ENCODE measurements at regions not wholly inside any gene's neighbourhood (a gene's known extent, or its start where the extent isn't known, plus 50 kb on each side); places are given as distances from the start of the nearest gene placed in this dataset.

DNA sequence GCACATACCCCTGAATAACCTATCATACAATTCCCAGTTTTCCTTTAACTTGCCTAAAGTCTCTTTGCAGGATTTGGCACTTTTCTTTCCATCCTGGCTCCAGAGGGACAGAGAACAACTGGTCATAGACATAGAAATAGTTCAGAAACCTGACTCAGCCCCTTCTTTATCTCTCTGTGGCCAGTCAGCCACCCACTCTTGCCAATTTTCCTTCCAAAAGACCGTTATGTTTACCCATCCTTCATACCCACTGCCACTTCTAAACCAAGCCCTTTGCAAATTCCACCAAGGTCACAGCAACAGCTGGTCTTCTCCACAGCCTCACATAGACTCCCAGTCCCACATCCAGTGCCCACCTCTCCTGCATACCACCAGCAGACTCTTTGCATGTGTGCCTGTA lies 127.2 kb upstream of the FGGY start:
- TF ChIP-seq NFIX (CRISPR knock-in tag; IDR thresholded peaks at IDR 0.05; ENCODE audit: low read depth), result no peak
- TF ChIP-seq CREM (IDR thresholded peaks at IDR 0.05; ENCODE audit: low read depth), result no peak
- TF ChIP-seq, protein P1, sequence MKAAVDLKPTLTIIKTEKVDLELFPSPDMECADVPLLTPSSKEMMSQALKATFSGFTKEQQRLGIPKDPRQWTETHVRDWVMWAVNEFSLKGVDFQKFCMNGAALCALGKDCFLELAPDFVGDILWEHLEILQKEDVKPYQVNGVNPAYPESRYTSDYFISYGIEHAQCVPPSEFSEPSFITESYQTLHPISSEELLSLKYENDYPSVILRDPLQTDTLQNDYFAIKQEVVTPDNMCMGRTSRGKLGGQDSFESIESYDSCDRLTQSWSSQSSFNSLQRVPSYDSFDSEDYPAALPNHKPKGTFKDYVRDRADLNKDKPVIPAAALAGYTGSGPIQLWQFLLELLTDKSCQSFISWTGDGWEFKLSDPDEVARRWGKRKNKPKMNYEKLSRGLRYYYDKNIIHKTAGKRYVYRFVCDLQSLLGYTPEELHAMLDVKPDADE (conservative IDR thresholded peaks at IDR 0.05; ENCODE audit: control insufficient read depth, low read depth, low read length), result no peak
- no peak for TF ChIP-seq BCL6 (CRISPR knock-in tag; IDR thresholded peaks at IDR 0.05)
- no peak for TF ChIP-seq RBM39 (optimal IDR thresholded peaks at IDR 0.05; ENCODE audit: low read depth, low read length)
